ENCODE measurements at regions not wholly inside any gene's neighbourhood (a gene's known extent, or its start where the extent isn't known, plus 50 kb on each side); places are given as distances from the start of the nearest gene placed in this dataset.

GRCh38 chr11:80596291-80596810 is 1155.5 kb upstream of the TENM4 start:
- no peak for DNase-seq (ENCODE audit: low read depth)

GRCh38 chr11:80595011-80595410 is 1154.2 kb upstream of the TENM4 start:
- DNase-seq (ENCODE audit: low read depth), result no peak

GRCh38 chr11:80593648-80594374 is 1153.0 kb upstream of the TENM4 start:
- no peak for DNase-seq (ENCODE audit: low read depth)

GRCh38 chr11:80592546-80592945 is 1151.7 kb upstream of the TENM4 start:
- no peak for DNase-seq (ENCODE audit: low read depth)

GRCh38 chr11:80587906-80588305 is 1147.1 kb upstream of the TENM4 start:
- DNase-seq (ENCODE audit: low read depth), result no peak

GRCh38 chr11:80586464-80586863 is 1145.6 kb upstream of the TENM4 start:
- no peak for DNase-seq (ENCODE audit: low read depth)

GRCh38 chr11:80584661-80585060 is 1143.8 kb upstream of the TENM4 start:
- no peak for DNase-seq (ENCODE audit: low read depth)

GRCh38 chr11:80569832-80570231 is 1129.0 kb upstream of the TENM4 start:
- DNase-seq (ENCODE audit: low read depth), result no peak

- no peak for DNase-seq (ENCODE audit: low read depth)
Observed at GRCh38 chr11:80565231-80565630, 1124.4 kb upstream of the TENM4 start.

- DNase-seq (ENCODE audit: low read depth), result no peak
Observed at GRCh38 chr11:80562523-80563125, 1121.8 kb upstream of the TENM4 start.

GRCh38 chr11:80559942-80560341 is 1119.1 kb upstream of the TENM4 start:
- no peak for DNase-seq (ENCODE audit: low read depth)

- DNase-seq (ENCODE audit: low read depth), result no peak
Observed at GRCh38 chr11:80553565-80553964, 1112.7 kb upstream of the TENM4 start.

- no peak for DNase-seq (ENCODE audit: low read depth)
Observed at GRCh38 chr11:80542704-80543103, 1101.9 kb upstream of the TENM4 start.

GRCh38 chr11:80538040-80538439 is 1097.2 kb upstream of the TENM4 start:
- DNase-seq (ENCODE audit: low read depth), result no peak

GRCh38 chr11:80533463-80533862 is 1092.6 kb upstream of the TENM4 start:
- DNase-seq (ENCODE audit: low read depth), result no peak

GRCh38 chr11:80532633-80533232 is 1091.9 kb upstream of the TENM4 start:
- no peak for DNase-seq (ENCODE audit: low read depth)

GRCh38 chr11:80529726-80530125 is 1088.9 kb upstream of the TENM4 start:
- no peak for DNase-seq (ENCODE audit: low read depth)

GRCh38 chr11:80525663-80526405 is 1085.0 kb upstream of the TENM4 start:
- no peak for DNase-seq (ENCODE audit: low read depth)

GRCh38 chr11:80524349-80524748 is 1083.5 kb upstream of the TENM4 start:
- DNase-seq (ENCODE audit: low read depth), result no peak

- no peak for DNase-seq (ENCODE audit: low read depth)
Observed at GRCh38 chr11:80523057-80523456, 1082.2 kb upstream of the TENM4 start.

GRCh38 chr11:80521592-80521991 is 1080.8 kb upstream of the TENM4 start:
- no peak for DNase-seq (ENCODE audit: low read depth)

- no peak for DNase-seq (ENCODE audit: low read depth)
Observed at GRCh38 chr11:80520507-80520887, 1079.7 kb upstream of the TENM4 start.

Measured in activated T-cell treated with anti-CD3 and anti-CD28 coated beads for 48 hours (primary cell).